CD8-positive, alpha-beta memory T cell (primary cell): ENCODE measurements at regions not wholly inside any gene's neighbourhood (a gene's known extent, or its start where the extent isn't known, plus 50 kb on each side); places are given as distances from the start of the nearest gene placed in this dataset.

Source experiments
- CTCF ChIA-PET: fragments of 350-600 bp; sonication (Branson Sonifier 250); formaldehyde crosslinking; loops from one replicate; lab custom pipeline; 2021; ENCODE audit warnings: antibody characterized with exemption; lab: Charles Lee
- POLR2A ChIA-PET: fragments of 350-600 bp; sonication (Branson Sonifier 250); formaldehyde crosslinking; loops from one replicate; lab custom pipeline; 2021; ENCODE audit warnings: antibody characterized with exemption; lab: Charles Lee
- DNase-seq, 5 donors: peaks; one replicate each; pipeline versions ENCODE4 v3.0.0 to v3.0.0-alpha.2; 2020 to 2022; ENCODE audit warnings: mixed read lengths in 1 of 5
- H3K27ac ChIP-seq: one replicate; pipeline ENCODE4 v1.7.0; 2013; ENCODE audit warnings: low read depth, mild to moderate bottlenecking, low read length, moderate library complexity
- H3K27me3 ChIP-seq: 2 replicates; pipeline ENCODE4 v1.7.0; 2013; ENCODE audit warnings: low read length, mild to moderate bottlenecking; ENCODE audit not compliant: insufficient read depth, poor library complexity, severe bottlenecking
- H3K36me3 ChIP-seq: 2 replicates; pipeline ENCODE4 v1.7.0; 2013; ENCODE audit warnings: mild to moderate bottlenecking, low read length, moderate library complexity; ENCODE audit not compliant: insufficient read depth
- H3K4me1 ChIP-seq: 2 replicates; pipeline ENCODE4 v1.7.0; 2013; ENCODE audit warnings: mild to moderate bottlenecking, low read length, moderate library complexity; ENCODE audit not compliant: insufficient read depth
- H3K4me3 ChIP-seq: 2 replicates; pipeline ENCODE4 v1.7.0; 2013; ENCODE audit warnings: mild to moderate bottlenecking, low read length
- H3K9me3 ChIP-seq: 2 replicates; pipeline ENCODE4 v1.7.0; 2013; ENCODE audit warnings: mild to moderate bottlenecking, low read length
- H3K27ac Mint-ChIP-seq, 8 donors: one replicate each; pipeline ENCODE4 v1.8.0; 2020 to 2021; ENCODE audit warnings: mixed read lengths in 8 of 8, mild to moderate bottlenecking in 6 of 8, inconsistent platforms in 3 of 8, moderate library complexity in 3 of 8
- H3K27me3 Mint-ChIP-seq, 2 donors: one replicate each; pipeline ENCODE4 v1.8.0; 2020 to 2021; ENCODE audit warnings: mixed read lengths in 2 of 2, mild to moderate bottlenecking in 1 of 2, moderate library complexity in 1 of 2
- H3K36me3 Mint-ChIP-seq, 3 donors: one replicate each; pipeline ENCODE4 v1.8.0; 2020 to 2021; ENCODE audit warnings: mixed read lengths in 3 of 3, inconsistent platforms in 1 of 3, mild to moderate bottlenecking in 1 of 3
- H3K4me1 Mint-ChIP-seq, 3 donors: one replicate each; pipeline ENCODE4 v1.8.0; 2020 to 2021; ENCODE audit warnings: mixed read lengths in 3 of 3, inconsistent platforms in 1 of 3, mild to moderate bottlenecking in 1 of 3
- H3K4me3 Mint-ChIP-seq, 7 donors: one replicate each; pipeline ENCODE4 v1.8.0; 2020 to 2021; ENCODE audit warnings: mixed read lengths in 7 of 7, mild to moderate bottlenecking in 6 of 7, moderate library complexity in 4 of 7, inconsistent platforms in 2 of 7
- H3K9me3 Mint-ChIP-seq, 5 donors: one replicate each; pipeline ENCODE4 v1.8.0; 2020 to 2022; ENCODE audit warnings: mixed read lengths in 5 of 5, mild to moderate bottlenecking in 3 of 5, moderate library complexity in 2 of 5, inconsistent platforms in 1 of 5

- H3K27ac Mint-ChIP-seq = no peak overlapping the region
- no peak for DNase-seq
- H3K4me1 ChIP-seq = no peaks in the 10 kb centered on the region
- H3K4me3 Mint-ChIP-seq = no peak overlapping the region
- H3K27me3 Mint-ChIP-seq = peaks cover 0 to 1% of the 10 kb centered on the region in 2 donors
- H3K9me3 ChIP-seq = no peaks in the 10 kb centered on the region
- H3K27ac ChIP-seq = no peak overlapping the region
- H3K9me3 Mint-ChIP-seq = peaks cover 0 to 6% (median 3%) of the 10 kb centered on the region in 5 donors
- CTCF ChIA-PET = no interaction called here
- H3K4me3 ChIP-seq = no peak overlapping the region
- H3K4me1 Mint-ChIP-seq = no peaks in the 10 kb centered on the region
- POLR2A ChIA-PET = no interaction called here
- no peaks in the 10 kb centered on the region for H3K27me3 ChIP-seq
- H3K36me3 Mint-ChIP-seq = no peaks in the 10 kb centered on the region
- H3K36me3 ChIP-seq = no peaks in the 10 kb centered on the region
Measured at GRCh38 chr2:149773006-149773405, 185.4 kb upstream of the MMADHC start.

GRCh38 chr2:149768320-149768799 lies 180.8 kb upstream of the MMADHC start:
- Histone ChIP-seq H3K27me3 (no peaks in the 10 kb centered on the region), H3K4me3 (no peak overlapping the region), H3K9me3 (no peaks in the 10 kb centered on the region), H3K36me3 (no peaks in the 10 kb centered on the region), H3K27ac (no peak overlapping the region), H3K4me1 (no peaks in the 10 kb centered on the region)
- Mint-ChIP-seq H3K27me3 (peaks cover 0 to 1% of the 10 kb centered on the region in 2 donors), H3K4me1 (no peaks in the 10 kb centered on the region), H3K4me3 (no peak overlapping the region), H3K27ac (no peak overlapping the region), H3K36me3 (peaks cover 0 to 2% (median 0%) of the 10 kb centered on the region in 3 donors), H3K9me3 (peaks cover 0 to 6% (median 4%) of the 10 kb centered on the region in 5 donors)
- CTCF ChIA-PET = no interaction called here
- DNase-seq = no peak
- POLR2A ChIA-PET = no interaction called here

GRCh38 chr2:149767516-149767974 lies 180.0 kb upstream of the MMADHC start:
- POLR2A ChIA-PET = no interaction called here
- CTCF ChIA-PET = no interaction called here
- Mint-ChIP-seq H3K9me3 (peaks cover 0 to 7% (median 6%) of the 10 kb centered on the region in 5 donors), H3K27ac (no peak overlapping the region), H3K27me3 (peaks cover 0 to 1% of the 10 kb centered on the region in 2 donors), H3K4me1 (no peaks in the 10 kb centered on the region), H3K4me3 (no peak overlapping the region), H3K36me3 (peaks cover 0 to 3% (median 0%) of the 10 kb centered on the region in 3 donors)
- H3K27me3 ChIP-seq = no peaks in the 10 kb centered on the region
- H3K9me3 ChIP-seq = no peaks in the 10 kb centered on the region
- no peak overlapping the region for H3K27ac ChIP-seq
- H3K4me1 ChIP-seq = no peaks in the 10 kb centered on the region
- no peak for DNase-seq
- H3K36me3 ChIP-seq = no peaks in the 10 kb centered on the region
- H3K4me3 ChIP-seq = no peak overlapping the region

- H3K36me3 ChIP-seq = no peaks in the 10 kb centered on the region
- Mint-ChIP-seq H3K27ac (no peak overlapping the region), H3K27me3 (peaks cover 0 to 1% of the 10 kb centered on the region in 2 donors), H3K36me3 (peaks cover 0 to 3% (median 0%) of the 10 kb centered on the region in 3 donors), H3K4me1 (no peaks in the 10 kb centered on the region), H3K4me3 (no peak overlapping the region), H3K9me3 (peaks cover 0 to 11% (median 7%) of the 10 kb centered on the region in 5 donors)
- H3K4me1 ChIP-seq = no peaks in the 10 kb centered on the region
- ChIA-PET POLR2A (no interaction called here), CTCF (no interaction called here)
- H3K27ac ChIP-seq = no peak overlapping the region
- H3K4me3 ChIP-seq = no peak overlapping the region
- no peaks in the 10 kb centered on the region for H3K27me3 ChIP-seq
- DNase-seq = no peak
- H3K9me3 ChIP-seq = no peaks in the 10 kb centered on the region
Measured at GRCh38 chr2:149766339-149766738, 178.8 kb upstream of the MMADHC start.

- peaks cover 3 to 12% (median 9%) of the 10 kb centered on the region in 5 donors for H3K9me3 Mint-ChIP-seq
- no peaks in the 10 kb centered on the region for H3K4me1 Mint-ChIP-seq
- ChIA-PET POLR2A (no interaction called here), CTCF (no interaction called here)
- H3K27me3 Mint-ChIP-seq = peaks cover 0 to 1% of the 10 kb centered on the region in 2 donors
- H3K4me3 Mint-ChIP-seq = no peak overlapping the region
- Histone ChIP-seq H3K27me3 (no peaks in the 10 kb centered on the region), H3K9me3 (no peaks in the 10 kb centered on the region), H3K27ac (no peak overlapping the region), H3K36me3 (no peaks in the 10 kb centered on the region), H3K4me1 (no peaks in the 10 kb centered on the region), H3K4me3 (no peak overlapping the region)
- H3K27ac Mint-ChIP-seq = no peak overlapping the region
- H3K36me3 Mint-ChIP-seq = peaks cover 0 to 3% (median 0%) of the 10 kb centered on the region in 3 donors
- DNase-seq = no peak
Measured at GRCh38 chr2:149765636-149766035, 178.1 kb upstream of the MMADHC start.

- Histone ChIP-seq H3K4me1 (no peaks in the 10 kb centered on the region), H3K36me3 (no peaks in the 10 kb centered on the region), H3K27me3 (no peaks in the 10 kb centered on the region), H3K4me3 (no peak overlapping the region), H3K9me3 (no peaks in the 10 kb centered on the region), H3K27ac (no peak overlapping the region)
- ChIA-PET CTCF (no interaction called here), POLR2A (no interaction called here)
- H3K36me3 Mint-ChIP-seq = peaks cover 0 to 3% (median 0%) of the 10 kb centered on the region in 3 donors
- no peak for DNase-seq
- H3K27ac Mint-ChIP-seq = no peak overlapping the region
- no peak overlapping the region for H3K4me3 Mint-ChIP-seq
- peaks cover 3 to 14% (median 11%) of the 10 kb centered on the region in 5 donors for H3K9me3 Mint-ChIP-seq
- H3K4me1 Mint-ChIP-seq = no peaks in the 10 kb centered on the region
- no peaks in the 10 kb centered on the region for H3K27me3 Mint-ChIP-seq
Measured at GRCh38 chr2:149765003-149765402, 177.4 kb upstream of the MMADHC start.

- no peak for DNase-seq
- ChIA-PET CTCF (no interaction called here), POLR2A (no interaction called here)
- H3K27me3 ChIP-seq = no peaks in the 10 kb centered on the region
- Mint-ChIP-seq H3K36me3 (peaks cover 0 to 3% (median 0%) of the 10 kb centered on the region in 3 donors), H3K4me3 (no peak overlapping the region), H3K27me3 (no peaks in the 10 kb centered on the region), H3K27ac (no peak overlapping the region), H3K4me1 (no peaks in the 10 kb centered on the region), H3K9me3 (peaks cover 2 to 22% (median 13%) of the 10 kb centered on the region in 5 donors)
- H3K4me1 ChIP-seq = no peaks in the 10 kb centered on the region
- H3K27ac ChIP-seq = no peak overlapping the region
- H3K36me3 ChIP-seq = no peaks in the 10 kb centered on the region
- no peaks in the 10 kb centered on the region for H3K9me3 ChIP-seq
- no peak overlapping the region for H3K4me3 ChIP-seq
Measured at GRCh38 chr2:149763358-149763757, 175.8 kb upstream of the MMADHC start.

GRCh38 chr2:149761611-149762010 lies 174.0 kb upstream of the MMADHC start:
- Mint-ChIP-seq H3K9me3 (peaks cover 2 to 23% (median 15%) of the 10 kb centered on the region in 5 donors), H3K27me3 (no peaks in the 10 kb centered on the region), H3K27ac (no peak overlapping the region), H3K4me1 (no peaks in the 10 kb centered on the region), H3K36me3 (peaks cover 0 to 3% (median 0%) of the 10 kb centered on the region in 3 donors), H3K4me3 (no peak overlapping the region)
- no peak overlapping the region for H3K27ac ChIP-seq
- no peak overlapping the region for H3K4me3 ChIP-seq
- H3K27me3 ChIP-seq = no peaks in the 10 kb centered on the region
- no peaks in the 10 kb centered on the region for H3K4me1 ChIP-seq
- no peaks in the 10 kb centered on the region for H3K9me3 ChIP-seq
- H3K36me3 ChIP-seq = no peaks in the 10 kb centered on the region
- POLR2A ChIA-PET = no interaction called here
- DNase-seq = no peak
- CTCF ChIA-PET = no interaction called here
